Right cardiac atrium (tissue), 5 donors: ENCODE measurements at regions not wholly inside any gene's neighbourhood (a gene's known extent, or its start where the extent isn't known, plus 50 kb on each side); places are given as distances from the start of the nearest gene placed in this dataset.

ENCODE experiments used
- ATAC-seq, 2 donors: fragments of 200-7000 bp; cut with Tn5 transposase; one replicate each; pipeline versions ENCODE4 v1.8.0 to v1.9.1; 2020; ENCODE audit warnings: moderate library complexity in 2 of 2, mild to moderate bottlenecking in 1 of 2
- DNase-seq, 3 donors: peaks; one replicate each; pipeline ENCODE4 v3.0.0-alpha.2; 2020
- H3K27ac ChIP-seq: one replicate; pipeline ENCODE4 v1.5.1; 2013; ENCODE audit warnings: mild to moderate bottlenecking, low read length, control low read depth, moderate library complexity
- H3K27me3 ChIP-seq: one replicate; pipeline ENCODE4 v1.6.1; 2013; ENCODE audit not compliant: control insufficient read depth, insufficient read depth
- H3K4me1 ChIP-seq: one replicate; pipeline ENCODE4 v1.6.1; 2013; ENCODE audit warnings: low read length; ENCODE audit not compliant: control insufficient read depth, insufficient read depth
- H3K4me3 ChIP-seq: one replicate; pipeline ENCODE4 v1.5.1; 2013; ENCODE audit warnings: low read length, control low read depth
- H3K9me3 ChIP-seq: one replicate; pipeline ENCODE4 v1.6.1; 2013; ENCODE audit warnings: low read length; ENCODE audit not compliant: control insufficient read depth
- WGBS: extraction: QIAGEN DNeasy Blood & Tissue Kit; methylation state at CpG from one replicate; pipeline ENCODE4 v1.1.7; 2013; 5-methylcytosine and 5-hydroxymethylcytosine counted together
- intact Hi-C, 4 donors: fragments of 100-400 bp; cut with DNase I; formaldehyde crosslinking; loops; one replicate each; pipeline versions ENCODE4 v1.11.0 to v1.14.0; 2022 to 2023
- donor health status: healthy with polysubstance abuse.
- donor health status: DM: no; HTN: yes; CAD: no.
- donor health status: DM: no; HTN: no; CAD: no.
- donor health status: DM: no; HTN: yes; CAD: no; lungs with severe emphysema.
- donor health status: DM: yes; HTN: yes; CAD: no.

- WGBS: 94% methylated on average over 2 of the region's 2 CpGs
- intact Hi-C loops: loop anchor here in 1 of 4 donors (5.0 kb wide), 1 partner anchor 541 kb away; no protein-coding TSS in a partner anchor
These were observed 686.6 kb upstream of the ADAMTS5 start for GRCh38 chr21:27653481-27653880.

GRCh38 chr21:27649762-27650161 lies 682.9 kb upstream of the ADAMTS5 start:
- Histone ChIP-seq H3K27ac (no peak overlapping the region), H3K4me1 (no peaks in the 10 kb centered on the region), H3K9me3 (no peaks in the 10 kb centered on the region), H3K4me3 (no peak overlapping the region), H3K27me3 (no peaks in the 10 kb centered on the region)
- 80% methylated on average over 3 of the region's 3 CpGs for WGBS
- ATAC-seq (no peak), DNase-seq (no peak)
- intact Hi-C loops: loop anchor here in 1 of 4 donors (5.0 kb wide), 1 partner anchor 537 kb away; no protein-coding TSS in a partner anchor

More at GRCh38 chr21:27653481-27653880, 686.6 kb upstream of the ADAMTS5 start:
- no peaks in the 10 kb centered on the region for H3K4me1 ChIP-seq
- no peaks in the 10 kb centered on the region for H3K27me3 ChIP-seq
- H3K27ac ChIP-seq: no peak overlapping the region
- DNase-seq (no peak), ATAC-seq (no peak)
- H3K9me3 ChIP-seq: no peaks in the 10 kb centered on the region
- H3K4me3 ChIP-seq: no peak overlapping the region

- H3K4me1 ChIP-seq: no peaks in the 10 kb centered on the region
- DNase-seq (no peak), ATAC-seq (no peak)
- H3K27ac ChIP-seq: no peak overlapping the region
- 48% methylated on average over 4 of the region's 4 CpGs for WGBS
- H3K9me3 ChIP-seq: no peaks in the 10 kb centered on the region
- intact Hi-C loops: no loop called here
- no peak overlapping the region for H3K4me3 ChIP-seq
- H3K27me3 ChIP-seq: no peaks in the 10 kb centered on the region
These were observed 682.4 kb upstream of the ADAMTS5 start for GRCh38 chr21:27649323-27649722.

GRCh38 chr21:27648560-27648959 lies 681.7 kb upstream of the ADAMTS5 start:
- intact Hi-C loops: no loop called here
- no peaks in the 10 kb centered on the region for H3K9me3 ChIP-seq
- no peak for DNase-seq
- H3K4me1 ChIP-seq: no peaks in the 10 kb centered on the region
- ATAC-seq: no peak
- no peak overlapping the region for H3K4me3 ChIP-seq
- H3K27me3 ChIP-seq: no peaks in the 10 kb centered on the region
- 58% methylated on average over 1 of the region's 1 CpG for WGBS
- H3K27ac ChIP-seq: no peak overlapping the region

- ATAC-seq: no peak
- Histone ChIP-seq H3K4me1 (no peaks in the 10 kb centered on the region), H3K27me3 (no peaks in the 10 kb centered on the region), H3K9me3 (no peaks in the 10 kb centered on the region), H3K27ac (no peak overlapping the region), H3K4me3 (no peak overlapping the region)
- intact Hi-C loops: no loop called here
- DNase-seq: no peak
- 62% methylated on average over 3 of the region's 3 CpGs for WGBS
These were observed 681.0 kb upstream of the ADAMTS5 start for GRCh38 chr21:27647921-27648320.

GRCh38 chr21:27647401-27647800 lies 680.5 kb upstream of the ADAMTS5 start:
- no peak overlapping the region for H3K27ac ChIP-seq
- 76% methylated on average over 3 of the region's 3 CpGs for WGBS
- DNase-seq (no peak), ATAC-seq (no peak)
- no peaks in the 10 kb centered on the region for H3K4me1 ChIP-seq
- intact Hi-C loops: no loop called here
- H3K9me3 ChIP-seq: no peaks in the 10 kb centered on the region
- H3K27me3 ChIP-seq: no peaks in the 10 kb centered on the region
- no peak overlapping the region for H3K4me3 ChIP-seq

- no peak overlapping the region for H3K4me3 ChIP-seq
These were observed 679.8 kb upstream of the ADAMTS5 start for GRCh38 chr21:27646691-27647090.

GRCh38 chr21:27646056-27646455 lies 679.2 kb upstream of the ADAMTS5 start:
- WGBS: 95% methylated on average over 2 of the region's 2 CpGs
- Histone ChIP-seq H3K9me3 (no peaks in the 10 kb centered on the region), H3K27me3 (no peaks in the 10 kb centered on the region), H3K4me1 (no peaks in the 10 kb centered on the region), H3K27ac (no peak overlapping the region), H3K4me3 (no peak overlapping the region)
- intact Hi-C loops: no loop called here
- no peak for ATAC-seq
- DNase-seq: no peak

More at GRCh38 chr21:27646691-27647090, 679.8 kb upstream of the ADAMTS5 start:
- Histone ChIP-seq H3K4me1 (no peaks in the 10 kb centered on the region), H3K9me3 (no peaks in the 10 kb centered on the region), H3K27ac (no peak overlapping the region), H3K27me3 (no peaks in the 10 kb centered on the region)
- intact Hi-C loops: no loop called here
- no peak for DNase-seq
- ATAC-seq: no peak

GRCh38 chr21:27645285-27645684 lies 678.4 kb upstream of the ADAMTS5 start:
- Histone ChIP-seq H3K9me3 (no peaks in the 10 kb centered on the region), H3K27me3 (no peaks in the 10 kb centered on the region), H3K27ac (no peak overlapping the region), H3K4me1 (no peaks in the 10 kb centered on the region), H3K4me3 (no peak overlapping the region)
- ATAC-seq (no peak), DNase-seq (no peak)
- intact Hi-C loops: no loop called here

- intact Hi-C loops: no loop called here
- H3K27me3 ChIP-seq: no peaks in the 10 kb centered on the region
These were observed 676.4 kb upstream of the ADAMTS5 start for GRCh38 chr21:27643326-27643725.

GRCh38 chr21:27639286-27639685 lies 672.4 kb upstream of the ADAMTS5 start:
- Histone ChIP-seq H3K4me3 (no peak overlapping the region), H3K9me3 (no peaks in the 10 kb centered on the region), H3K27me3 (no peaks in the 10 kb centered on the region), H3K27ac (no peak overlapping the region), H3K4me1 (no peaks in the 10 kb centered on the region)
- intact Hi-C loops: no loop called here
- ATAC-seq (no peak), DNase-seq (no peak)

More at GRCh38 chr21:27643326-27643725, 676.4 kb upstream of the ADAMTS5 start:
- ATAC-seq (no peak), DNase-seq (no peak)
- Histone ChIP-seq H3K4me3 (no peak overlapping the region), H3K4me1 (no peaks in the 10 kb centered on the region), H3K27ac (no peak overlapping the region), H3K9me3 (no peaks in the 10 kb centered on the region)
- 96% methylated on average over 1 of the region's 1 CpG for WGBS

- ATAC-seq (no peak), DNase-seq (no peak)
- H3K27ac ChIP-seq: no peak overlapping the region
- H3K4me3 ChIP-seq: no peak overlapping the region
- no peaks in the 10 kb centered on the region for H3K9me3 ChIP-seq
- no peaks in the 10 kb centered on the region for H3K27me3 ChIP-seq
- intact Hi-C loops: no loop called here
- 42% methylated on average over 2 of the region's 2 CpGs for WGBS
- H3K4me1 ChIP-seq: no peaks in the 10 kb centered on the region
These were observed 669.8 kb upstream of the ADAMTS5 start for GRCh38 chr21:27636656-27637055.
